ENCODE measurements at regions not wholly inside any gene's neighbourhood (a gene's known extent, or its start where the extent isn't known, plus 50 kb on each side); places are given as distances from the start of the nearest gene placed in this dataset.

DNA sequence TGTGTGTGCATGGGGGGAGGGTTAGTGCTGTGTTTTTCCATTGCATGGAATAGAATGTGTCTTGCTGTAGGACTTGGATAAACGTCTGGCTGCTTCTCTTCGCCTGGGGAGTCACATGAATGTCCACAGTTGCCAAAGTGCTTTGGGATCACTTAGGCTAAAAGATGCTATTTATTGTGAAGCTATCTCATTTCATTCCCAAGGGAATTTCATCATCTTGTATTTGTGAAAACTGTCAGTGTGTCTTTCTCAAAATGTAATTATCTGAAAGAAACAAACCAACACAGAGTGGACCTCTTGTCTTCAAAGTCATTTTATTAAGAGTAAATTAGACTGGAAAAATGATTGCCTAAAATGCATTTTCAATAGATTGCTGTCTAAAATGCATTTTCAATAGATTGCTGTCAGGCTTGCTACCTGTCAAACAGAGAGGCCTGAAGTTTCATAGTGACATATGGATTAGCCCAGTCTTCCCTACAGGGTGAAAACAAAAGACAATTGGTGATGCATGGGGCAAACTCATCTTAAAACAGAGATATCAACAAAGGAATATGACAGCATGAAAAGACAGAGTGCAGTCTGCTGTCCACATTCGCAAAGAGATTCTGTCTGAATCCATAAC lies 117.1 kb upstream of the GOLIM4 start:
- no peak overlapping the region for H3K27ac ChIP-seq
- no peak overlapping the region for H3K4me3 ChIP-seq
- no peaks in the 10 kb centered on the region for H3K9me3 ChIP-seq
- H3K4me1 ChIP-seq (ENCODE audit: insufficient read depth) = no peaks in the 10 kb centered on the region
- H3K36me3 ChIP-seq = no peaks in the 10 kb centered on the region
- H3K27me3 ChIP-seq = no peaks in the 10 kb centered on the region
- DNase-seq = no peak
- intact Hi-C loops (cut with DNase I) = no loop called here
- WGBS, 3 donors = 46 to 54% (median 51%) methylated on average over 3 of the region's 3 CpGs
- TF ChIP-seq CTCF (IDR thresholded peaks at IDR 0.05) = no peak
- no peak for TF ChIP-seq POLR2A (IDR thresholded peaks at IDR 0.05)
- no peak for TF ChIP-seq EP300 (IDR thresholded peaks at IDR 0.05)

- intact Hi-C loops (cut with DNase I) = no loop called here
- no peak overlapping the region for H3K4me3 ChIP-seq
- no peaks in the 10 kb centered on the region for H3K36me3 ChIP-seq
- TF ChIP-seq EP300 (IDR thresholded peaks at IDR 0.05) (no peak), POLR2A (IDR thresholded peaks at IDR 0.05) (no peak), CTCF (IDR thresholded peaks at IDR 0.05) (no peak)
- H3K27me3 ChIP-seq = no peaks in the 10 kb centered on the region
- H3K27ac ChIP-seq = no peak overlapping the region
- no peaks in the 10 kb centered on the region for H3K9me3 ChIP-seq
- 79 to 88% (median 87%) methylated on average over 4 of the region's 4 CpGs for WGBS, 3 donors
- no peak for DNase-seq
- no peaks in the 10 kb centered on the region for H3K4me1 ChIP-seq (ENCODE audit: insufficient read depth)
Measured at GRCh38 chr3:168205451-168205850, 109.7 kb upstream of the GOLIM4 start.

DNA sequence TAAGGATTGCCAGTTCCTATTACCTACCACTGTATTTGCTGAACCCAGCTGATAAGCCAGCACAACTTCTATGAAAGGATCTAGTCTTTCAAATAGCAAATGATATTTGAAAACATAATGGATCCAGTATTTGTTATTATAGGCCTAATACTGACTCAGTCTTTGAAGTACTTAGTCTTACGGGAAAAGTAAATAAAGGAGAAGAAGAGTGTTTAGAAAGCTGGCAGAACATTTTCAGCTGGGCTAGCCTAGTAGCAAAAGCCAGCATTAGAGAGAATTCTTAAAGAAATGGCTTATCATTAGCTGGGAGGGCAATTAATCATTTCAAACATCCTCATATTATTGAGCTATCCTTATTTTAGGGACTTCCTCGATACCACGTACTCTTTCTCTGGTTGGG lies 101.4 kb upstream of the GOLIM4 start:
- H3K36me3 ChIP-seq = no peaks in the 10 kb centered on the region
- intact Hi-C loops (cut with DNase I) = no loop called here
- H3K4me1 ChIP-seq (ENCODE audit: insufficient read depth) = no peaks in the 10 kb centered on the region
- H3K4me3 ChIP-seq = no peak overlapping the region
- 70 to 81% (median 80%) methylated on average over 3 of the region's 3 CpGs for WGBS, 3 donors
- no peak overlapping the region for H3K27ac ChIP-seq
- TF ChIP-seq EP300 (IDR thresholded peaks at IDR 0.05) (no peak), POLR2A (IDR thresholded peaks at IDR 0.05) (no peak), CTCF (IDR thresholded peaks at IDR 0.05) (no peak)
- no peaks in the 10 kb centered on the region for H3K9me3 ChIP-seq
- no peak for DNase-seq
- H3K27me3 ChIP-seq = no peaks in the 10 kb centered on the region

DNA sequence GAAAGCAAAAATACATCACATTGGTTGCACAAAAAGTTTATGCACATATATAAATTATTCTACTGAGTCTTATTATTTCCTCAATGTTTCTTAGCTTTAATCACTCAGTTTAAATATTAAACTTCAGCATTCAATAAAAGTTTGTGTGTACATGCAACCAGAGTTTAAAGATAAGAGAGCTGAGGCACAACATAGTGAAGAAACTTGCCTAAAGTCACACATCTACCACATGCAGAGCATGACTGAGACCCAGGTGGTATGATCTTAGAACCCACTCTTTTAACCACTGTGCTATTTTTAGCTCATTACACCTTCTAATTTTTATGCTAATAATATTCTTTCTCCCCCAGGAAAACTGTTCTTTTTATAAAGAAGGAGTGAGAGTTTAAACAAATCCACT lies 96.1 kb upstream of the GOLIM4 start:
- no peak overlapping the region for H3K27ac ChIP-seq
- DNase-seq = no peak
- no peaks in the 10 kb centered on the region for H3K27me3 ChIP-seq
- intact Hi-C loops (cut with DNase I) = no loop called here
- no peaks in the 10 kb centered on the region for H3K9me3 ChIP-seq
- no peak overlapping the region for H3K4me3 ChIP-seq
- TF ChIP-seq POLR2A (IDR thresholded peaks at IDR 0.05) (no peak), CTCF (IDR thresholded peaks at IDR 0.05) (no peak), EP300 (IDR thresholded peaks at IDR 0.05) (no peak)
- H3K4me1 ChIP-seq (ENCODE audit: insufficient read depth) = no peaks in the 10 kb centered on the region
- no peaks in the 10 kb centered on the region for H3K36me3 ChIP-seq

All from ovary (tissue), 7 donors.